H9 (cell line): ENCODE measurements at regions not wholly inside any gene's neighbourhood (a gene's known extent, or its start where the extent isn't known, plus 50 kb on each side); places are given as distances from the start of the nearest gene placed in this dataset.

Experiments used
- DNase-seq: peaks from one replicate; pipeline ENCODE4 v3.0.0-alpha.2; 2017
- H2AFZ ChIP-seq: one replicate; pipeline ENCODE4 v1.6.1; 2013; ENCODE audit warnings: mild to moderate bottlenecking, low read length, control low read depth, moderate library complexity
- H2AK5ac ChIP-seq: 2 replicates; pipeline ENCODE4 v1.6.1; 2013; ENCODE audit warnings: low read length, control low read depth, mixed read lengths; ENCODE audit not compliant: insufficient read length
- H2BK120ac ChIP-seq: one replicate; pipeline ENCODE4 v1.6.1; 2013; ENCODE audit warnings: low read depth, mild to moderate bottlenecking, low read length, control low read depth, inconsistent platforms; ENCODE audit not compliant: poor library complexity, severe bottlenecking
- H2BK12ac ChIP-seq: 2 replicates; pipeline ENCODE4 v1.6.1; 2013; ENCODE audit warnings: low read length, control low read depth, mixed read lengths, low read depth; ENCODE audit not compliant: insufficient read length
- H2BK15ac ChIP-seq: 2 replicates; pipeline ENCODE4 v1.6.1; 2013; ENCODE audit warnings: low read depth, low read length, control low read depth
- H2BK20ac ChIP-seq: one replicate; pipeline ENCODE4 v1.6.1; 2013; ENCODE audit warnings: low read depth, mild to moderate bottlenecking, low read length, control low read depth, inconsistent platforms; ENCODE audit not compliant: poor library complexity, severe bottlenecking
- H2BK5ac ChIP-seq: 2 replicates; pipeline ENCODE4 v1.6.1; 2013; ENCODE audit warnings: low read length, control low read depth, mixed read lengths; ENCODE audit not compliant: insufficient read length
- H3K14ac ChIP-seq: 2 replicates; pipeline ENCODE4 v1.6.1; 2013; ENCODE audit warnings: low read length, control low read depth; ENCODE audit not compliant: insufficient read depth
- H3K18ac ChIP-seq: 2 replicates; pipeline ENCODE4 v1.6.1; 2013; ENCODE audit warnings: low read depth, mild to moderate bottlenecking, mixed read lengths, low read length, control low read depth; ENCODE audit not compliant: insufficient read length
- H3K23ac ChIP-seq: 2 replicates; pipeline ENCODE4 v1.6.1; 2013; ENCODE audit warnings: low read length, control low read depth, mixed read lengths, low read depth; ENCODE audit not compliant: insufficient read length
- H3K23me2 ChIP-seq: 2 replicates; pipeline ENCODE4 v1.6.1; 2013; ENCODE audit warnings: low read depth, mild to moderate bottlenecking, mixed read lengths, low read length, control low read depth; ENCODE audit not compliant: insufficient read length, poor library complexity, severe bottlenecking
- H3K27ac ChIP-seq: 2 replicates; pipeline ENCODE4 v1.5.1; 2013; ENCODE audit warnings: low read length, control low read depth, mixed read lengths, low read depth; ENCODE audit not compliant: insufficient read length
- H3K27me3 ChIP-seq: 2 replicates; pipeline ENCODE4 v1.6.1; 2013; ENCODE audit warnings: low read length, control low read depth, inconsistent platforms; ENCODE audit not compliant: insufficient read depth
- H3K4ac ChIP-seq: 2 replicates; pipeline ENCODE4 v1.6.1; 2013; ENCODE audit warnings: low read depth, mild to moderate bottlenecking, control low read depth, inconsistent platforms, low read length, moderate library complexity
- H3K4me1 ChIP-seq: 2 replicates; pipeline ENCODE4 v1.6.1; 2013; ENCODE audit warnings: low read length, control low read depth, inconsistent platforms; ENCODE audit not compliant: insufficient read depth
- H3K4me2 ChIP-seq: 2 replicates; pipeline ENCODE4 v1.6.1; 2013; ENCODE audit warnings: low read length, control low read depth, mixed read lengths; ENCODE audit not compliant: insufficient read length, insufficient read depth
- H3K56ac ChIP-seq: 2 replicates; pipeline ENCODE4 v1.6.1; 2013; ENCODE audit warnings: low read depth, mild to moderate bottlenecking, mixed read lengths, low read length, control low read depth; ENCODE audit not compliant: insufficient read length
- H3K79me1 ChIP-seq: 2 replicates; pipeline ENCODE4 v1.6.1; 2013; ENCODE audit warnings: low read depth, mild to moderate bottlenecking, moderate library complexity, low read length, control low read depth, inconsistent platforms; ENCODE audit not compliant: insufficient read depth, poor library complexity, severe bottlenecking
- H3K79me2 ChIP-seq: 2 replicates; pipeline ENCODE4 v1.6.1; 2013; ENCODE audit warnings: low read length, control low read depth, inconsistent platforms; ENCODE audit not compliant: insufficient read depth
- H3K9ac ChIP-seq: 2 replicates; pipeline ENCODE4 v1.6.1; 2013; ENCODE audit warnings: low read length, control low read depth, mixed read lengths; ENCODE audit not compliant: insufficient read length; ENCODE audit errors: extremely low read depth
- H3K9me3 ChIP-seq: one replicate; pipeline ENCODE4 v1.6.1; 2013; ENCODE audit warnings: low read depth, low read length, inconsistent platforms; ENCODE audit not compliant: control insufficient read depth
- H3T11ph ChIP-seq: one replicate; pipeline ENCODE4 v1.6.1; 2013; ENCODE audit warnings: mild to moderate bottlenecking, low read length, control low read depth, inconsistent platforms
- H4K20me1 ChIP-seq: one replicate; pipeline ENCODE4 v1.6.1; 2013; ENCODE audit not compliant: control insufficient read depth, insufficient read length, insufficient read depth
- H4K5ac ChIP-seq: 2 replicates; pipeline ENCODE4 v1.6.1; 2013; ENCODE audit warnings: low read depth, mild to moderate bottlenecking, mixed read lengths, low read length, control low read depth; ENCODE audit not compliant: insufficient read length
- H4K8ac ChIP-seq: replicated peaks from 2 replicates; pipeline ENCODE4 v1.6.1; 2013; ENCODE audit warnings: low read length, control low read depth, mixed read lengths, low read depth; ENCODE audit not compliant: insufficient read length
- H4K91ac ChIP-seq: 2 replicates; pipeline ENCODE4 v1.6.1; 2013; ENCODE audit warnings: low read depth, mild to moderate bottlenecking, moderate library complexity, mixed read lengths, low read length, control low read depth; ENCODE audit not compliant: insufficient read length
- H3K27ac Mint-ChIP-seq, 3 experiments: 2 replicates in 2 of 3; 3 replicates in 1 of 3; pipeline ENCODE4 v1.8.0; 2020 to 2021; ENCODE audit warnings: mixed read lengths in 3 of 3, mild to moderate bottlenecking in 1 of 3, moderate library complexity in 1 of 3
- H3K27me3 Mint-ChIP-seq: 2 replicates; pipeline ENCODE4 v1.8.0; 2021; ENCODE audit warnings: low read depth, mild to moderate bottlenecking, moderate library complexity, mixed read lengths
- H3K36me3 Mint-ChIP-seq, 3 experiments: 2 replicates in 2 of 3; 3 replicates in 1 of 3; pipeline ENCODE4 v1.8.0; 2020 to 2021; ENCODE audit warnings: low read depth in 3 of 3, mixed read lengths in 3 of 3; ENCODE audit not compliant: insufficient read depth in 1 of 3
- H3K4me1 Mint-ChIP-seq, 2 experiments: 2 replicates each; pipeline ENCODE4 v1.8.0; 2020; ENCODE audit warnings: mixed read lengths in 2 of 2
- H3K4me3 Mint-ChIP-seq, 2 experiments: 2 replicates in 1 of 2; 3 replicates in 1 of 2; pipeline ENCODE4 v1.8.0; 2020 to 2021; ENCODE audit warnings: mild to moderate bottlenecking in 2 of 2, mixed read lengths in 2 of 2, moderate library complexity in 1 of 2
- H3K9me3 Mint-ChIP-seq, 2 experiments: 2 replicates in 1 of 2; 3 replicates in 1 of 2; pipeline ENCODE4 v1.8.0; 2020; ENCODE audit warnings: mild to moderate bottlenecking in 2 of 2, mixed read lengths in 2 of 2, moderate library complexity in 1 of 2
- WGBS: extraction: QIAGEN DNeasy Blood & Tissue Kit; methylation state at CpG from one replicate; pipeline ENCODE4 v1.1.7; 2013; ENCODE audit warnings: missing lambda C conversion rate, low lambda C conversion rate, mixed read lengths; ENCODE audit not compliant: insufficient read length; ENCODE audit errors: extremely low coverage; 5-methylcytosine and 5-hydroxymethylcytosine counted together
- TF ChIP-seq, protein P1 (sequence below): fragments of 200-600 bp; sonication (generic); conservative IDR thresholded peaks from 3 replicates; pipeline ENCODE4 v1.8.0; 2021; ENCODE audit warnings: antibody characterized with exemption, mild to moderate bottlenecking

DNA sequence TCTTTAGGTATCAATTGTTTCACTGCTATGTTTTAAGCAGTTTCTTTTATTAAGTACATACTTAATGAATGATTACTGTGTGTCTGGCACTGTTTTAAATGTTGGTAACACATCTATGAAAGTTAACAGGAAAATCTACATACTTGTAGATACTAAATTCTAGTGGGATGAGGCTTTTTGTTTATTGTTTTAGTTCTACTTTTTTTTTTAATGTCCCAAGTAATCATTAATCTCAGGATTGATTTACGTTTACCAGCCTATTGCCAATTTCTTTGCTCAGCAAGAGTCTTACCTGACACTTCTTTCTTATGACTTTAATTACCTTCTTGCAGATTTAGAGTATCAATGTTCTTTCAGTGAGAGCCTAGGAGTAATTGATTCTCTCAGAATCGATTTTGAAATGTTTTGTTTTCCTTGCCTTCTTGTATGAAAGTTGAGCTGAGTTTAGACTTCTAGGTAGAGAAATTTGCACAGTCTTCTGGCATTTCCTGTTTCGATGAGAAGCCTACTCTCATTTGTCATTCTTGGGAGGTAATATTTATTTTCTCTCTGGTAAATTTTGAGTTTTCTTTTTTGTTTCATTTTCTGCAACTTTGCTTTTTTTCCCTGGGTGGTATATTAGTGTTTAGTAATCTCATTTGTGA is 235.2 kb upstream of the ANKRD50 start:
- H3K4ac ChIP-seq = no peak overlapping the region
- no peak overlapping the region for H2BK120ac ChIP-seq
- no peak for DNase-seq
- H3K4me2 ChIP-seq = no peak overlapping the region
- H3K14ac ChIP-seq = no peak overlapping the region
- Mint-ChIP-seq H3K4me3 (no peak overlapping the region), H3K27ac (0 out of 7 replicates have a peak overlapping the region, but pooled peaks of 1 of the 3 experiments have one; percentile 3), H3K27me3 (no peaks in the 10 kb centered on the region), H3K36me3 (peaks cover 0 to 9% (median 5%) of the 10 kb centered on the region in 3 experiments; a peak in 4 of 7 replicates), H3K9me3 (peaks cover 8 to 9% of the 10 kb centered on the region in 2 experiments), H3K4me1 (peaks cover 0 to 8% of the 10 kb centered on the region in 2 experiments; a peak in 1 of 4 replicates)
- no peak overlapping the region for H3K18ac ChIP-seq
- H2AFZ ChIP-seq = no peak overlapping the region
- no peak overlapping the region for H2BK5ac ChIP-seq
- no peak overlapping the region for H3K23ac ChIP-seq
- no peak overlapping the region for H2BK12ac ChIP-seq
- H3K9ac ChIP-seq = no peak overlapping the region
- WGBS = no CpG with 5 or more reads among the region's 3 CpGs
- no peak overlapping the region for H2AK5ac ChIP-seq
- no peak overlapping the region for H4K5ac ChIP-seq
- TF ChIP-seq, protein P1, sequence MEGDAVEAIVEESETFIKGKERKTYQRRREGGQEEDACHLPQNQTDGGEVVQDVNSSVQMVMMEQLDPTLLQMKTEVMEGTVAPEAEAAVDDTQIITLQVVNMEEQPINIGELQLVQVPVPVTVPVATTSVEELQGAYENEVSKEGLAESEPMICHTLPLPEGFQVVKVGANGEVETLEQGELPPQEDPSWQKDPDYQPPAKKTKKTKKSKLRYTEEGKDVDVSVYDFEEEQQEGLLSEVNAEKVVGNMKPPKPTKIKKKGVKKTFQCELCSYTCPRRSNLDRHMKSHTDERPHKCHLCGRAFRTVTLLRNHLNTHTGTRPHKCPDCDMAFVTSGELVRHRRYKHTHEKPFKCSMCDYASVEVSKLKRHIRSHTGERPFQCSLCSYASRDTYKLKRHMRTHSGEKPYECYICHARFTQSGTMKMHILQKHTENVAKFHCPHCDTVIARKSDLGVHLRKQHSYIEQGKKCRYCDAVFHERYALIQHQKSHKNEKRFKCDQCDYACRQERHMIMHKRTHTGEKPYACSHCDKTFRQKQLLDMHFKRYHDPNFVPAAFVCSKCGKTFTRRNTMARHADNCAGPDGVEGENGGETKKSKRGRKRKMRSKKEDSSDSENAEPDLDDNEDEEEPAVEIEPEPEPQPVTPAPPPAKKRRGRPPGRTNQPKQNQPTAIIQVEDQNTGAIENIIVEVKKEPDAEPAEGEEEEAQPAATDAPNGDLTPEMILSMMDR = no peak
- H4K91ac ChIP-seq = no peak overlapping the region
- H3K23me2 ChIP-seq = no peaks in the 10 kb centered on the region
- H2BK20ac ChIP-seq = no peak overlapping the region
- no peaks in the 10 kb centered on the region for H3K79me2 ChIP-seq
- no peak overlapping the region for H3K27ac ChIP-seq
- H3K4me1 ChIP-seq = no peaks in the 10 kb centered on the region; the same call in 1 of the 2 replicates
- H3K27me3 ChIP-seq = no peaks in the 10 kb centered on the region
- H3T11ph ChIP-seq = no peak overlapping the region
- H4K20me1 ChIP-seq = no peaks in the 10 kb centered on the region
- no peak overlapping the region for H2BK15ac ChIP-seq
- H3K9me3 ChIP-seq = no peaks in the 10 kb centered on the region
- H3K56ac ChIP-seq = no peak overlapping the region
- H3K79me1 ChIP-seq = no peaks in the 10 kb centered on the region
- no peak overlapping the region for H4K8ac ChIP-seq
